ENCODE measurements at regions not wholly inside any gene's neighbourhood (a gene's known extent, or its start where the extent isn't known, plus 50 kb on each side); places are given as distances from the start of the nearest gene placed in this dataset.

DNA sequence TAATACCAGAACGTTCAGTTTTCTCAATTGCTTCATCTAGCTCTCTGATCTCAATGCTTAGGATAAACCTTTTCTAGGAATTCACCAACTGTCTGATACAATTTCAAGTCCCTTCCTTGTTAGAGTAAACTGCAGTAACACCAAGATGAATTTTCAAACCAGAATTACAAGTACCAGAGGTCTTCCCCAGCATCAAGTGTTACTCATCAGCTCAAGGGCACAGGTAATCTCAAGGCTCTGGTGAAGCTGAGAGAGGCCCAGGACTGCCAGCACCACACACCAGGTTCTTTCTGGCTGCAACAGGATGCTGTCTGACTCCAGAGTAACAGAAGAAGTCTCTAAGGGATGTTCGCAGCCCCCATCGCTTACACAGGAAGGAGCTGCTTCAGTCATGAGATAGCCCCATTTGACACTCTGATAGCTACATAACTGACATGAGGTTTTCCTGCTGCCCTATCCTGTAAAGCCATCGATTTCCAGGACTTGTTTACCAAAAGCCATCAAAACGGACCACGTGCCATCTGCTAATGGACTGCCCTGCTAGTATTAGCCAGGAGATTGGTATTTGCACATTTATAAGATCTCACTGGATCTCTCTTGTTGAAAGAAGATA is 549.4 kb downstream of the UTRN start:
- no peak for DNase-seq (ENCODE audit: low spot score)
- TF ChIP-seq, protein P1, sequence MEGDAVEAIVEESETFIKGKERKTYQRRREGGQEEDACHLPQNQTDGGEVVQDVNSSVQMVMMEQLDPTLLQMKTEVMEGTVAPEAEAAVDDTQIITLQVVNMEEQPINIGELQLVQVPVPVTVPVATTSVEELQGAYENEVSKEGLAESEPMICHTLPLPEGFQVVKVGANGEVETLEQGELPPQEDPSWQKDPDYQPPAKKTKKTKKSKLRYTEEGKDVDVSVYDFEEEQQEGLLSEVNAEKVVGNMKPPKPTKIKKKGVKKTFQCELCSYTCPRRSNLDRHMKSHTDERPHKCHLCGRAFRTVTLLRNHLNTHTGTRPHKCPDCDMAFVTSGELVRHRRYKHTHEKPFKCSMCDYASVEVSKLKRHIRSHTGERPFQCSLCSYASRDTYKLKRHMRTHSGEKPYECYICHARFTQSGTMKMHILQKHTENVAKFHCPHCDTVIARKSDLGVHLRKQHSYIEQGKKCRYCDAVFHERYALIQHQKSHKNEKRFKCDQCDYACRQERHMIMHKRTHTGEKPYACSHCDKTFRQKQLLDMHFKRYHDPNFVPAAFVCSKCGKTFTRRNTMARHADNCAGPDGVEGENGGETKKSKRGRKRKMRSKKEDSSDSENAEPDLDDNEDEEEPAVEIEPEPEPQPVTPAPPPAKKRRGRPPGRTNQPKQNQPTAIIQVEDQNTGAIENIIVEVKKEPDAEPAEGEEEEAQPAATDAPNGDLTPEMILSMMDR (IDR thresholded peaks at IDR 0.05; ENCODE audit: extremely low read depth, missing control alignments), result no peak

DNA sequence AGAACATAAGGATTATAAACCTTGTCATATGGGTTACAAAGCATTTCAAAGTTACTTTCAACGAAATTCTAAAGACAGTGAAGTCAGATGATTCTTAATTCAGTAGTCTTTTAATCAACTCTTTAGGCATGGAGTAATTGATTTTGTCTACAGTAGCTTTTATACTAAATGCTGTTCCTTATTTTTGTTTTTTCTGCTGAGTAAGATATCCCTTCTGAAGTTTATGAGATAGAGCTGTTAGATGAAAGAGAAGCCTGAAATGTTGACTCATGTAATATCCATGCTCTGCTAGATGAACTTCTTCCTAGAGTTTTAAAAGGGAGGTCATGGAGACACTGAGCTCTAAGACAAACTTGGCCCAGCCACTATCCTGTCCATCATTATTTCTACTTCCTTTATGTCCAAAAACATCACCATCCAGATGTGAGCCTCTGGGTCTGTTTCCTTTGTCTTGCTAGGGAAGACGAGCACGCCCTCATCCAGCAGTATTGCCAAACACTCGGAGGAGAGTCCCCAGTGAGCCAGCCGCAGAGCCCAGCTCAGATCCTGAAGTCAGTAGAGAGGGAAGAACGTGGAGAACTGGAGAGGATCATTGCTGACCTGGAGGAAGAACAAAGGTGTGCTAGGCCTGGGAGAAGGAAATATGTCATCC is 550.3 kb downstream of the UTRN start:
- DNase-seq (ENCODE audit: low spot score), result no peak
- TF ChIP-seq, protein P1 (IDR thresholded peaks at IDR 0.05; ENCODE audit: extremely low read depth, missing control alignments), result no peak

DNA sequence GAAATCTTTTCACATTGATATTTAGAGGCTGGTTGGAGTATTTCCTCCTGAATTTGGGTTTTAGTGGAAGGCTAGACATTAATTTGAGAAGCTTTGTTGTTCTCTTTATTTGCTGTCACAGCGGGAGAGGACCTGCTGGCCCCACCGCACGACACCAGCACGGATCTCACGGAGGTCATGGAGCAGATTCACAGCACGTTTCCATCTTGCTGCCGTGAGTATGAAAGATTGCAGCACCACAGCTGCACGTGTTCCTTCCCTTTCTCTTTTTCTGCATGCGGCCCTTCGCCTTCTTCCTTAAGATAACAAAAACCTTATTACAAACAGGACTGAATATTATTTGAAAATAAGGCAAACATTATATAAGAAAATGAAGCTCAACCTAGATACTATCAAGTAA is 555.5 kb downstream of the UTRN start:
- no peak for DNase-seq (ENCODE audit: low spot score)
- TF ChIP-seq, protein P1 (IDR thresholded peaks at IDR 0.05; ENCODE audit: extremely low read depth, missing control alignments), result no peak

DNA sequence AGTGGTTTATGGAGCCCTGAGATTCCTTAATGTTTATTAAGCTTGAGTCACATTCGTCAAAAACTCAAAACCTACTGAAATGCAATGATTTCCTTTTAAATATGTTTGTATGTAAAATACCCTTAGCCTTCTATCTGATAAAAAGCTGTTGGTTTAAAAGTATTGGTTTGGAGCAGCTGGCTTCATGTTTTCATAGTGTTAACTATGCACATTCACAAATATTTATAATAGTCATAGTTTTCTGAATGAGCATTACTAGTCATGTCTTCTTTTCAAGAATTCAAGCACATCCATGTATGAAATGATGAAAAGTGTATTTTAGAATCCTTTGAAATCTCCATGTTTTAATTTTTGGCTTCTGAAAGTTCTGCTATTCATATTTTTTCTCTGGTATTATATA is 558.6 kb downstream of the UTRN start:
- TF ChIP-seq, protein P1 (IDR thresholded peaks at IDR 0.05; ENCODE audit: extremely low read depth, missing control alignments), result no peak
- DNase-seq (ENCODE audit: low spot score), result no peak

- DNase-seq (ENCODE audit: low spot score), result no peak
- TF ChIP-seq, protein P1 (IDR thresholded peaks at IDR 0.05; ENCODE audit: extremely low read depth, missing control alignments), result no peak
Observed at GRCh38 chr6:144844596-144844995, 559.5 kb downstream of the UTRN start.

DNA sequence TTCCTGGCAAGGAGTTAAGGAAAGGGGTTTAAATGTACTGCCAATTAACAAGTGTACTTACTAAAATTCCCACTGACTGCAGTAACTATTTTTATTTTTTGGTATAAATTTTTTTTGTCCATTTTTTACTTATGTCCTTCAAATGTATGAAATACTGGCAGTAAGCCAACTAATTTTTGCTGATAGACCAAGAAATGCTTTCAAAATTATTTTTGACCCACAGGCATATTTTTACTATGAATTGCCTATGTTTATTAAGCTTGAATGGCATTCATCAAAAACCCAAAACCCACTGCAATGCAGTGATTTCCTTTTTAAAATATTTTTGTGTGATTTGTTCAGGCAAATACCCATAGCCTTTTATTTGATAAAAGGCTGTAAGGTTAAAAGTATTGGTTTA is 560.1 kb downstream of the UTRN start:
- DNase-seq (ENCODE audit: low spot score), result no peak

GRCh38 chr6:144847916-144848315 is 562.8 kb downstream of the UTRN start:
- TF ChIP-seq, protein P1 (IDR thresholded peaks at IDR 0.05; ENCODE audit: extremely low read depth, missing control alignments), result no peak
- DNase-seq (ENCODE audit: low spot score), result no peak

More for the DNA sequence above, 560.1 kb downstream of the UTRN start:
- TF ChIP-seq, protein P1 (IDR thresholded peaks at IDR 0.05; ENCODE audit: extremely low read depth, missing control alignments), result no peak

All from GM20000 (cell line).